Lower leg skin (tissue), 3 donors: ENCODE measurements at regions not wholly inside any gene's neighbourhood (a gene's known extent, or its start where the extent isn't known, plus 50 kb on each side); places are given as distances from the start of the nearest gene placed in this dataset.

Experiments
- CTCF ChIP-seq, 3 donors: fragments of 450-650 bp; IDR thresholded peaks; one replicate each; pipeline ENCODE4 v1.5.1; 2016; ENCODE audit warnings: antibody characterized with exemption in 3 of 3, mild to moderate bottlenecking in 3 of 3, moderate library complexity in 2 of 3
- POLR2A ChIP-seq, 2 donors: fragments of 450-650 bp; IDR thresholded peaks; one replicate each; pipeline ENCODE4 v1.6.1; 2016 to 2017; ENCODE audit warnings: antibody characterized with exemption in 2 of 2, mild to moderate bottlenecking in 1 of 2, moderate library complexity in 1 of 2

DNA sequence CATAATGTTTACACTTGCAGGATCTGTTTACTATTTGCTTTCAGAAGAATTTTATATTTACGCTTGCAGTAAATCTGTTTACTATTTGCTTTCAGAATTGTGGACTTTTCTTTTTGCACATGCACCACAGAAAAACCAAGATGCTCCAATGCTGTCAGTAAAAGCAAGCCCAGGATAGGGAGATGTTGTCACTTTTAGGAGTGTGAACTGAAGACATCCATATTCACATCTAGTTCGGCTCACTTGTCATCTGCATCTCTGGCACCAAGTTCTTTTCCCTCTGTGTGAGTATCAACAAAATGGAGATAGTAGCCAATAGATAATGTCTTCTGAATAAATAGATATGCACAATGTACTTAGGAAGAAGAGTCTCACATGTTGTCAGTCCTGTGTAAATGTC is 109.3 kb upstream of the MXRA5 start:
- no peak for TF ChIP-seq CTCF (IDR thresholded peaks at IDR 0.05)
- TF ChIP-seq POLR2A (IDR thresholded peaks at IDR 0.05) = no peak
